LHCN-M2 (cell line): ENCODE measurements at regions not wholly inside any gene's neighbourhood (a gene's known extent, or its start where the extent isn't known, plus 50 kb on each side); places are given as distances from the start of the nearest gene placed in this dataset.

Experiments used
- DNase-seq: peaks from one replicate; pipeline ENCODE4 v3.0.0-alpha.2; 2012; ENCODE audit warnings: low read depth

- no peak for DNase-seq
Observed at GRCh38 chr1:88204111-88204510, 480.0 kb upstream of the PKN2 start.

- no peak for DNase-seq
Observed at GRCh38 chr1:88204612-88205167, 479.4 kb upstream of the PKN2 start.

GRCh38 chr1:88208389-88208788 lies 475.7 kb upstream of the PKN2 start:
- DNase-seq: no peak

- DNase-seq: no peak
Observed at GRCh38 chr1:88210103-88210787, 473.8 kb upstream of the PKN2 start.

GRCh38 chr1:88216441-88216840 lies 467.6 kb upstream of the PKN2 start:
- DNase-seq: no peak

- DNase-seq: no peak
Observed at GRCh38 chr1:88217386-88217785, 466.7 kb upstream of the PKN2 start.

GRCh38 chr1:88219521-88219920 lies 464.6 kb upstream of the PKN2 start:
- no peak for DNase-seq

- DNase-seq: no peak
Observed at GRCh38 chr1:88221411-88221810, 462.7 kb upstream of the PKN2 start.

GRCh38 chr1:88224906-88225305 lies 459.2 kb upstream of the PKN2 start:
- no peak for DNase-seq

- DNase-seq: no peak
Observed at GRCh38 chr1:88228114-88228513, 456.0 kb upstream of the PKN2 start.

GRCh38 chr1:88230126-88230525 lies 453.9 kb upstream of the PKN2 start:
- DNase-seq: no peak

GRCh38 chr1:88237058-88237457 lies 447.0 kb upstream of the PKN2 start:
- DNase-seq: no peak

- DNase-seq: no peak
Observed at GRCh38 chr1:88239205-88239604, 444.9 kb upstream of the PKN2 start.

GRCh38 chr1:88247666-88248065 lies 436.4 kb upstream of the PKN2 start:
- no peak for DNase-seq

GRCh38 chr1:88250915-88251314 lies 433.2 kb upstream of the PKN2 start:
- DNase-seq: no peak

- no peak for DNase-seq
Observed at GRCh38 chr1:88252745-88253144, 431.3 kb upstream of the PKN2 start.

- DNase-seq: no peak
Observed at GRCh38 chr1:88265606-88266005, 418.5 kb upstream of the PKN2 start.

- no peak for DNase-seq
Observed at GRCh38 chr1:88266051-88266450, 418.0 kb upstream of the PKN2 start.

- no peak for DNase-seq
Observed at GRCh38 chr1:88272216-88272615, 411.9 kb upstream of the PKN2 start.

GRCh38 chr1:88274431-88274830 lies 409.6 kb upstream of the PKN2 start:
- no peak for DNase-seq

- DNase-seq: no peak
Observed at GRCh38 chr1:88275259-88275862, 408.7 kb upstream of the PKN2 start.

- no peak for DNase-seq
Observed at GRCh38 chr1:88276163-88276562, 407.9 kb upstream of the PKN2 start.

- DNase-seq: no peak
Observed at GRCh38 chr1:88284066-88284465, 400.0 kb upstream of the PKN2 start.
